ENCODE measurements at regions not wholly inside any gene's neighbourhood (a gene's known extent, or its start where the extent isn't known, plus 50 kb on each side); places are given as distances from the start of the nearest gene placed in this dataset.

DNA sequence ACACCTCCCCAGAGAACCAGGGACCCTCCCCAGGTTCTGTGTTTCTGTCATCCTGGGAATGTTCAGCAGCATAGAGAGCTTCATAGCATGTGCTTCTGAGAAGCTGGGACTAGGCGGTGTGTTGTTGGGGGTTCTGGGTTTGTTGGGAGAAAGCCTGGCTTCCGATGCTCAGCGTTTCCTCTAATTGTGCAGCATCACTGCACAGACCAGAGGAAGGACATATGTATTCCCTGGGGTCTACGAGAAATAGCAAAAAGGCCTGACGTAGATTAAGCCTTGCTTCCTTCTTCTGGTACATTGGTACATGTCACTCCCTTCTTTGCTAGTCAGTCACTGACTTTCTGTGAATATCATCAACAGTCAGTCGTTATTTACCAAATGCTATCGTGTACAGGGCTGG, 96.9 kb upstream of the SGK1 start:
- no peaks in the 10 kb centered on the region for H3K9me3 ChIP-seq (ENCODE audit: low read depth)
- Mint-ChIP-seq H3K4me1 (peaks cover 7% of the 10 kb centered on the region), H3K9me3 (peaks cover 12% of the 10 kb centered on the region), H3K27me3 (ENCODE audit: insufficient read depth, low read depth) (peaks cover 3% of the 10 kb centered on the region), H3K4me3 (no peak overlapping the region), H3K27ac (no peak overlapping the region), H3K36me3 (no peaks in the 10 kb centered on the region)
- H3K36me3 ChIP-seq, result no peaks in the 10 kb centered on the region
- no peak for DNase-seq (ENCODE audit: low spot score)
- TF ChIP-seq, protein P1, sequence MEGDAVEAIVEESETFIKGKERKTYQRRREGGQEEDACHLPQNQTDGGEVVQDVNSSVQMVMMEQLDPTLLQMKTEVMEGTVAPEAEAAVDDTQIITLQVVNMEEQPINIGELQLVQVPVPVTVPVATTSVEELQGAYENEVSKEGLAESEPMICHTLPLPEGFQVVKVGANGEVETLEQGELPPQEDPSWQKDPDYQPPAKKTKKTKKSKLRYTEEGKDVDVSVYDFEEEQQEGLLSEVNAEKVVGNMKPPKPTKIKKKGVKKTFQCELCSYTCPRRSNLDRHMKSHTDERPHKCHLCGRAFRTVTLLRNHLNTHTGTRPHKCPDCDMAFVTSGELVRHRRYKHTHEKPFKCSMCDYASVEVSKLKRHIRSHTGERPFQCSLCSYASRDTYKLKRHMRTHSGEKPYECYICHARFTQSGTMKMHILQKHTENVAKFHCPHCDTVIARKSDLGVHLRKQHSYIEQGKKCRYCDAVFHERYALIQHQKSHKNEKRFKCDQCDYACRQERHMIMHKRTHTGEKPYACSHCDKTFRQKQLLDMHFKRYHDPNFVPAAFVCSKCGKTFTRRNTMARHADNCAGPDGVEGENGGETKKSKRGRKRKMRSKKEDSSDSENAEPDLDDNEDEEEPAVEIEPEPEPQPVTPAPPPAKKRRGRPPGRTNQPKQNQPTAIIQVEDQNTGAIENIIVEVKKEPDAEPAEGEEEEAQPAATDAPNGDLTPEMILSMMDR (IDR thresholded peaks at IDR 0.05), result no peak
- TF ChIP-seq EZH2phosphoT487 (IDR thresholded peaks at IDR 0.05), result no peak
- TF ChIP-seq EZH2 (IDR thresholded peaks at IDR 0.05), result no peak
- H3K27me3 ChIP-seq, result no peaks in the 10 kb centered on the region
- H4K20me1 ChIP-seq (ENCODE audit: low read depth), result no peaks in the 10 kb centered on the region
- no peak overlapping the region for H3K4me3 ChIP-seq
- no peak overlapping the region for H3K27ac ChIP-seq
- no peak overlapping the region for H3K9ac ChIP-seq
- H3K79me2 ChIP-seq (ENCODE audit: low read depth), result no peaks in the 10 kb centered on the region
- no peak overlapping the region for H3K4me2 ChIP-seq
- no peaks in the 10 kb centered on the region for H3F3A ChIP-seq (ENCODE audit: low read depth)
- no peak overlapping the region for H2AFZ ChIP-seq (replicated peaks)
- H3K4me1 ChIP-seq, result no peaks in the 10 kb centered on the region

DNA sequence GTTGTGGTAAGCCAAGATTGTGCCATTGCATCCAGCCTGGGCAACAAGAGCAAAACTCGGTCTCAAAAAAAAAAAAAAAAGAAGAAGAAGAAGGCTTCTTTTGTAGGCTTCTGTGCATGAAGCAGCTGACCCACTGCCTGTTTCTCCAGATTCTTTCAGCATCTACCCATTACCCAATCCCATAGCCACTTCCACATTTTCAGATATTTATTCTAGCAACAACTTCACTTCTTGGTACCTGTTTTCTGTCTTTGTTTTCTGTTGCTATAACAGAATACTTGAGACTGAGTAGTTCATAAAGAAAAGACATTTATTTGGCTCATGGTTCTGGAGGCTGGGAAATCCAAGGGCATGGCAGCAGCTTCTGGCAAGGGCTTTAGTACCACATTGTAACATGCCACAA, 95.3 kb upstream of the SGK1 start:
- Mint-ChIP-seq H3K9me3 (peaks cover 12% of the 10 kb centered on the region), H3K4me3 (no peak overlapping the region), H3K27me3 (ENCODE audit: insufficient read depth, low read depth) (peaks cover 3% of the 10 kb centered on the region), H3K4me1 (peaks cover 7% of the 10 kb centered on the region), H3K36me3 (no peaks in the 10 kb centered on the region), H3K27ac (no peak overlapping the region)
- Histone ChIP-seq H3K79me2 (ENCODE audit: low read depth) (no peaks in the 10 kb centered on the region), H3K27me3 (no peaks in the 10 kb centered on the region), H3K9ac (no peak overlapping the region), H3F3A (ENCODE audit: low read depth) (no peaks in the 10 kb centered on the region), H3K9me3 (ENCODE audit: low read depth) (no peaks in the 10 kb centered on the region), H3K4me2 (no peak overlapping the region), H3K4me3 (no peak overlapping the region), H2AFZ (replicated peaks) (no peak overlapping the region), H4K20me1 (ENCODE audit: low read depth) (no peaks in the 10 kb centered on the region), H3K36me3 (no peaks in the 10 kb centered on the region), H3K4me1 (no peaks in the 10 kb centered on the region), H3K27ac (no peak overlapping the region)
- no peak for TF ChIP-seq EZH2 (IDR thresholded peaks at IDR 0.05)
- TF ChIP-seq, protein P1 (IDR thresholded peaks at IDR 0.05), result no peak
- no peak for TF ChIP-seq EZH2phosphoT487 (IDR thresholded peaks at IDR 0.05)
- no peak for DNase-seq (ENCODE audit: low spot score)

DNA sequence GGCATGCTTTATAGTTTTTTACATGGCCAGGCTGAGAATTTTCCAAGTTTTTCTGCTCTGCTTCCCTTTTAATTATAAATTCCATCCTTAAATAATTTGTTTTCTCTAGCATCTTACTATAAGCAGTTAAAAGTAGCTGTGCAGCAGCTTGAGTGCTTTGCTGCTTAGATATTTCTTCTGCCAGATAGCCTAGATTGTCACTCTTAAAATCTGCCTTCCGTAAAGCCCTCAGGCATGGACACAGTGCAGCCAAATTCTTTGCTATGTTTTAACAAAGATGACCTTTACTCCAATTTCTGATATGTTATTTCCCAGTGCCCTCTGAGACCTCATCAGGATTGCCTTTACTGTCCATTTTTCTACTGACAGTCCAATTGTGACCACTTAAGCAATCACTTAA, 92.6 kb upstream of the SGK1 start:
- Histone ChIP-seq H3K4me3 (no peak overlapping the region), H2AFZ (replicated peaks) (no peak overlapping the region), H3K9me3 (ENCODE audit: low read depth) (no peaks in the 10 kb centered on the region), H4K20me1 (ENCODE audit: low read depth) (no peaks in the 10 kb centered on the region), H3F3A (ENCODE audit: low read depth) (no peaks in the 10 kb centered on the region), H3K79me2 (ENCODE audit: low read depth) (no peaks in the 10 kb centered on the region), H3K27me3 (no peaks in the 10 kb centered on the region), H3K4me2 (no peak overlapping the region), H3K4me1 (peaks cover 7% of the 10 kb centered on the region), H3K36me3 (no peaks in the 10 kb centered on the region), H3K27ac (no peak overlapping the region), H3K9ac (no peak overlapping the region)
- DNase-seq (ENCODE audit: low spot score), result no peak
- Mint-ChIP-seq H3K36me3 (no peaks in the 10 kb centered on the region), H3K4me1 (peaks cover 9% of the 10 kb centered on the region), H3K9me3 (peaks cover 12% of the 10 kb centered on the region), H3K27ac (no peak overlapping the region), H3K4me3 (no peak overlapping the region), H3K27me3 (ENCODE audit: insufficient read depth, low read depth) (peaks cover 3% of the 10 kb centered on the region)
- TF ChIP-seq EZH2phosphoT487 (IDR thresholded peaks at IDR 0.05) (no peak), EZH2 (IDR thresholded peaks at IDR 0.05) (no peak)
- TF ChIP-seq, protein P1 (IDR thresholded peaks at IDR 0.05), result no peak

Data from neural progenitor cell (in vitro differentiated cells).